IMR-90 (cell line): ENCODE measurements at regions not wholly inside any gene's neighbourhood (a gene's known extent, or its start where the extent isn't known, plus 50 kb on each side); places are given as distances from the start of the nearest gene placed in this dataset.

Experiments used
- ATAC-seq: fragments of 200-7000 bp; cut with Tn5 transposase; 2 replicates; pipeline ENCODE4 v1.9.1; 2020; ENCODE audit warnings: low read depth, mild to moderate bottlenecking, moderate library complexity
- BruUV-seq: library from RNA; stranded (reverse); fragments of 400-500 nt; replicated peaks from 2 replicates; lab custom pipeline; 2021; lab: Mats Ljungman, UMichigan
- CTCF ChIA-PET: fragments of 300-600 bp; formaldehyde crosslinking; extraction: SDS; loops from one replicate; lab custom pipeline; 2021; ENCODE audit warnings: antibody characterized with exemption; lab: Yijun Ruan, JAX
- POLR2A ChIA-PET: fragments of 300-600 bp; sonication (Branson Sonifier 250); formaldehyde crosslinking; loops from one replicate; lab custom pipeline; 2022; ENCODE audit warnings: antibody characterized with exemption; ENCODE audit not compliant: unreplicated experiment; lab: Charles Lee
- DNase-seq: peaks from one replicate; pipeline ENCODE4 v3.0.0; 2013
- H2AFZ ChIP-seq: replicated peaks from 2 replicates; pipeline ENCODE3; 2013; ENCODE audit warnings: low read length, mild to moderate bottlenecking; ENCODE audit not compliant: poor library complexity
- H2AK5ac ChIP-seq: 2 replicates; pipeline ENCODE4 v1.6.1; 2013; ENCODE audit warnings: low read depth, low read length, inconsistent platforms
- H2AK9ac ChIP-seq: replicated peaks from 2 replicates; pipeline ENCODE3; 2013; ENCODE audit warnings: mild to moderate bottlenecking, low read depth, low read length, moderate library complexity; ENCODE audit not compliant: poor library complexity
- H2BK120ac ChIP-seq: 2 replicates; pipeline ENCODE4 v1.6.1; 2013; ENCODE audit warnings: low read depth, low read length, inconsistent platforms
- H2BK15ac ChIP-seq: 3 replicates; pipeline ENCODE4 v1.6.1; 2013; ENCODE audit warnings: low read depth, low read length, inconsistent platforms
- H2BK20ac ChIP-seq: 2 replicates; pipeline ENCODE4 v1.6.1; 2013; ENCODE audit warnings: low read depth, mild to moderate bottlenecking, inconsistent platforms, low read length, moderate library complexity
- H2BK5ac ChIP-seq: 2 replicates; pipeline ENCODE4 v1.6.1; 2013; ENCODE audit warnings: mild to moderate bottlenecking, low read depth, low read length, inconsistent platforms; ENCODE audit not compliant: poor library complexity, severe bottlenecking
- H3K14ac ChIP-seq: replicated peaks from 2 replicates; pipeline ENCODE4 v1.6.1; 2013; ENCODE audit warnings: low read depth, low read length, inconsistent platforms
- H3K18ac ChIP-seq: 2 replicates; pipeline ENCODE4 v1.6.1; 2013; ENCODE audit warnings: low read depth, low read length, control low read depth
- H3K23ac ChIP-seq: 2 replicates; pipeline ENCODE4 v1.6.1; 2013; ENCODE audit warnings: low read depth, low read length, inconsistent platforms
- H3K27ac ChIP-seq: 2 replicates; pipeline ENCODE4 v1.5.1; 2013; ENCODE audit warnings: mild to moderate bottlenecking, control low read depth, low read length; ENCODE audit not compliant: insufficient read depth
- H3K27me3 ChIP-seq: 2 replicates; pipeline ENCODE4 v1.6.1; 2013; ENCODE audit warnings: low read length; ENCODE audit not compliant: control insufficient read depth, insufficient read depth
- H3K36me3 ChIP-seq: 2 replicates; pipeline ENCODE4 v1.6.1; 2013; ENCODE audit warnings: low read length, mixed read lengths; ENCODE audit not compliant: control insufficient read depth, insufficient read depth
- H3K4ac ChIP-seq: 2 replicates; pipeline ENCODE4 v1.6.1; 2013; ENCODE audit warnings: low read depth, low read length, inconsistent platforms
- H3K4me1 ChIP-seq: 2 replicates; pipeline ENCODE4 v1.6.1; 2013; ENCODE audit warnings: low read length, mixed read lengths; ENCODE audit not compliant: control insufficient read depth, insufficient read depth
- H3K4me2 ChIP-seq: 2 replicates; pipeline ENCODE4 v1.6.1; 2013; ENCODE audit warnings: low read depth, mild to moderate bottlenecking, control low read depth, low read length, moderate library complexity
- H3K4me3 ChIP-seq: 2 replicates; pipeline ENCODE4 v1.5.1; 2013; ENCODE audit warnings: low read depth, mild to moderate bottlenecking, control low read depth, low read length, moderate library complexity; ENCODE audit not compliant: insufficient read depth
- H3K56ac ChIP-seq: 2 replicates; pipeline ENCODE4 v1.6.1; 2013; ENCODE audit warnings: low read length, inconsistent platforms; ENCODE audit not compliant: insufficient read depth; ENCODE audit errors: extremely low read depth
- H3K79me1 ChIP-seq, 2 experiments: 2 replicates each; pipeline ENCODE4 v1.6.1; 2013; ENCODE audit warnings: low read length in 2 of 2, inconsistent platforms in 1 of 2, low read depth in 1 of 2
- H3K9ac ChIP-seq: 2 replicates; pipeline ENCODE4 v1.6.1; 2013; ENCODE audit warnings: low read depth, low read length, control low read depth
- H3K9me1 ChIP-seq: 2 replicates; pipeline ENCODE4 v1.6.1; 2013; ENCODE audit warnings: low read length, inconsistent platforms; ENCODE audit not compliant: insufficient read depth
- H3K9me3 ChIP-seq: 2 replicates; pipeline ENCODE4 v1.6.1; 2013; ENCODE audit warnings: low read length; ENCODE audit not compliant: control insufficient read depth, insufficient read depth
- H4K20me1 ChIP-seq: 2 replicates; pipeline ENCODE4 v1.6.1; 2013; ENCODE audit warnings: low read length, inconsistent platforms; ENCODE audit not compliant: insufficient read depth
- H4K5ac ChIP-seq: 2 replicates; pipeline ENCODE4 v1.6.1; 2013; ENCODE audit warnings: mild to moderate bottlenecking, low read depth, low read length, control low read depth
- H4K8ac ChIP-seq, 2 experiments: 2 replicates each; pipeline ENCODE4 v1.6.1; 2013; ENCODE audit warnings: low read depth in 2 of 2, low read length in 2 of 2, control low read depth in 1 of 2, inconsistent platforms in 1 of 2
- H4K91ac ChIP-seq: 2 replicates; pipeline ENCODE4 v1.6.1; 2013; ENCODE audit warnings: low read depth, low read length, inconsistent platforms; ENCODE audit not compliant: insufficient read depth
- BHLHE40 ChIP-seq: fragments of 150-350 bp; IDR thresholded peaks from 2 replicates; pipeline ENCODE4 v1.6.1; 2016; ENCODE audit warnings: mild to moderate bottlenecking, low read depth, low read length
- CEBPB ChIP-seq: IDR thresholded peaks from 2 replicates; pipeline ENCODE4 v1.6.1; 2012; ENCODE audit warnings: low read depth, low read length, improper control_type of control experiment
- CHD1 ChIP-seq: IDR thresholded peaks from 2 replicates; pipeline ENCODE4 v1.6.1; 2012; ENCODE audit warnings: low read depth, low read length, improper control_type of control experiment
- MAFK ChIP-seq: IDR thresholded peaks from 2 replicates; pipeline ENCODE4 v1.6.1; 2012; ENCODE audit warnings: low read depth, low read length, improper control_type of control experiment
- MAZ ChIP-seq: IDR thresholded peaks from 2 replicates; pipeline ENCODE4 v1.6.1; 2012; ENCODE audit warnings: low read depth, mild to moderate bottlenecking, low read length, improper control_type of control experiment, moderate library complexity, borderline replicate concordance
- MXI1 ChIP-seq: IDR thresholded peaks from 2 replicates; pipeline ENCODE4 v1.6.1; 2012; ENCODE audit warnings: low read depth, mild to moderate bottlenecking, low read length, moderate library complexity, borderline replicate concordance
- POLR2A ChIP-seq: IDR thresholded peaks from 2 replicates; pipeline ENCODE4 v1.6.1; 2012; ENCODE audit warnings: mild to moderate bottlenecking, low read depth, low read length
- RAD21 ChIP-seq: IDR thresholded peaks from 2 replicates; pipeline ENCODE4 v1.6.1; 2012; ENCODE audit warnings: low read length, improper control_type of control experiment
- RCOR1 ChIP-seq: IDR thresholded peaks from 2 replicates; pipeline ENCODE4 v1.6.1; 2012; ENCODE audit warnings: mild to moderate bottlenecking, low read length, improper control_type of control experiment; ENCODE audit not compliant: insufficient replicate concordance
- RFX5 ChIP-seq: IDR thresholded peaks from 2 replicates; pipeline ENCODE4 v1.8.0; 2012; ENCODE audit warnings: low read depth, mild to moderate bottlenecking, low read length, moderate library complexity
- SMC3 ChIP-seq: fragments of 150-350 bp; IDR thresholded peaks from 2 replicates; pipeline ENCODE4 v1.6.1; 2016; ENCODE audit warnings: low read depth, mild to moderate bottlenecking, antibody characterized with exemption, low read length, moderate library complexity
- USF2 ChIP-seq: fragments of 150-350 bp; IDR thresholded peaks from 2 replicates; pipeline ENCODE4 v1.6.1; 2017; ENCODE audit warnings: mild to moderate bottlenecking, antibody characterized with exemption, low read length, low read depth
- WGBS, 2 experiments: methylation state at CpG; one replicate each; pipeline versions ENCODE4 v1.1.5 to v1.1.7; 2013; ENCODE audit warnings: missing lambda C conversion rate in 2 of 2; ENCODE audit not compliant: insufficient read length in 1 of 2; ENCODE audit errors: extremely low coverage in 2 of 2; 5-methylcytosine and 5-hydroxymethylcytosine counted together
- dilution Hi-C: fragments of 300-500 bp; cut with HindIII; formaldehyde crosslinking; loops from one replicate; pipeline ENCODE4 v1.14.3; 2018; ENCODE audit warnings: low sequenced_read_pairs; ENCODE audit not compliant: unreplicated experiment
- in situ Hi-C: fragments of 300-500 bp; cut with MboI; formaldehyde crosslinking; loops from 3 replicates; pipeline ENCODE4 v1.14.3; 2019; ENCODE audit warnings: low sequenced_read_pairs, inconsistent platforms, mixed read lengths
- intact Hi-C: fragments of 100-400 bp; cut with micrococcal nuclease; formaldehyde crosslinking; loops from 2 replicates; pipeline ENCODE4 v1.10.0; 2022
- TF ChIP-seq, protein P1 (sequence below): conservative IDR thresholded peaks from 2 replicates; pipeline ENCODE4 v1.5.1; 2012; ENCODE audit warnings: mild to moderate bottlenecking, low read depth, low read length, improper control_type of control experiment

GRCh38 chr6:44046516-44047178 is 80.6 kb downstream of the MRPL14 start:
- 86% methylated on average over 3 of the region's 6 CpGs; no CpG with 5 or more reads in 1 of the 2 experiments for WGBS, 2 experiments
- BruUV-seq, result no TSS peak
- H3K14ac ChIP-seq, result no peak overlapping the region
- H3K27ac ChIP-seq, result no peak overlapping the region
- ChIA-PET POLR2A (no interaction called here), CTCF (no interaction called here)
- H3K23ac ChIP-seq, result no peak overlapping the region
- H2BK5ac ChIP-seq, result no peak overlapping the region
- H3K18ac ChIP-seq, result no peak overlapping the region
- no peak overlapping the region for H3K4me3 ChIP-seq
- TF ChIP-seq RAD21, result no peak
- TF ChIP-seq, protein P1, sequence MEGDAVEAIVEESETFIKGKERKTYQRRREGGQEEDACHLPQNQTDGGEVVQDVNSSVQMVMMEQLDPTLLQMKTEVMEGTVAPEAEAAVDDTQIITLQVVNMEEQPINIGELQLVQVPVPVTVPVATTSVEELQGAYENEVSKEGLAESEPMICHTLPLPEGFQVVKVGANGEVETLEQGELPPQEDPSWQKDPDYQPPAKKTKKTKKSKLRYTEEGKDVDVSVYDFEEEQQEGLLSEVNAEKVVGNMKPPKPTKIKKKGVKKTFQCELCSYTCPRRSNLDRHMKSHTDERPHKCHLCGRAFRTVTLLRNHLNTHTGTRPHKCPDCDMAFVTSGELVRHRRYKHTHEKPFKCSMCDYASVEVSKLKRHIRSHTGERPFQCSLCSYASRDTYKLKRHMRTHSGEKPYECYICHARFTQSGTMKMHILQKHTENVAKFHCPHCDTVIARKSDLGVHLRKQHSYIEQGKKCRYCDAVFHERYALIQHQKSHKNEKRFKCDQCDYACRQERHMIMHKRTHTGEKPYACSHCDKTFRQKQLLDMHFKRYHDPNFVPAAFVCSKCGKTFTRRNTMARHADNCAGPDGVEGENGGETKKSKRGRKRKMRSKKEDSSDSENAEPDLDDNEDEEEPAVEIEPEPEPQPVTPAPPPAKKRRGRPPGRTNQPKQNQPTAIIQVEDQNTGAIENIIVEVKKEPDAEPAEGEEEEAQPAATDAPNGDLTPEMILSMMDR, result no peak
- TF ChIP-seq CEBPB, result no peak
- TF ChIP-seq RCOR1, result no peak
- TF ChIP-seq CHD1, result no peak
- TF ChIP-seq BHLHE40, result no peak
- TF ChIP-seq MAFK, result no peak
- no peak for TF ChIP-seq POLR2A
- no peak for TF ChIP-seq SMC3
- TF ChIP-seq MXI1, result no peak
- TF ChIP-seq RFX5, result no peak
- no peak for TF ChIP-seq USF2
- no peak for TF ChIP-seq MAZ
- no peaks in the 10 kb centered on the region for H3K27me3 ChIP-seq
- H2BK15ac ChIP-seq, result peak overlapping the region; percentile 8; the same call in 2 of the 3 replicates
- H2AK9ac ChIP-seq, result no peak overlapping the region
- H3K9me1 ChIP-seq, result peaks cover 48% of the 10 kb centered on the region
- in situ Hi-C loops (no loop called here), intact Hi-C loops (no loop called here), dilution Hi-C loops (no loop called here)
- no peak overlapping the region for H2BK120ac ChIP-seq
- H4K20me1 ChIP-seq, result no peaks in the 10 kb centered on the region
- no peak overlapping the region for H4K8ac ChIP-seq
- no peak for DNase-seq
- H2AK5ac ChIP-seq, result peak overlapping the region; percentile 82
- ATAC-seq, result no peak
- H3K36me3 ChIP-seq, result no peaks in the 10 kb centered on the region
- H3K56ac ChIP-seq, result no peak overlapping the region
- H3K9me3 ChIP-seq, result no peaks in the 10 kb centered on the region
- H3K4ac ChIP-seq, result peak overlapping the region; percentile 24
- H2BK20ac ChIP-seq, result no peak overlapping the region
- no peak overlapping the region for H3K4me2 ChIP-seq
- H4K5ac ChIP-seq, result no peak overlapping the region
- H2AFZ ChIP-seq, result no peak overlapping the region
- peaks cover 56% of the 10 kb centered on the region for H3K4me1 ChIP-seq
- H3K9ac ChIP-seq, result no peak overlapping the region
- no peak overlapping the region; the same call in 1 of the 2 replicates for H4K91ac ChIP-seq
- H3K79me1 ChIP-seq, result peaks cover 0 to 20% of the 10 kb centered on the region in 2 experiments; a peak in 2 of 4 replicates
